Activated CD4-positive, alpha-beta T cell treated with anti-CD3 and anti-CD28 coated beads, Interleukin-2, amount 50 U/mL, for 48 hours (primary cell): ENCODE measurements at regions not wholly inside any gene's neighbourhood (a gene's known extent, or its start where the extent isn't known, plus 50 kb on each side); places are given as distances from the start of the nearest gene placed in this dataset.
"Not testable (repeated sequence)": the region's sequence is repeated elsewhere in the genome, so short reads cannot be mapped to it uniquely, and the experiment has no call there.

ENCODE experiments used
- DNase-seq, 2 experiments: peaks; one replicate each; pipeline ENCODE4 v3.0.0-alpha.2; 2020

- DNase-seq = no peak
These were observed 178.1 kb downstream of the POTEB3 start for GRCh38 chr15:21261965-21262850.

- DNase-seq = no peak
These were observed 178.8 kb downstream of the POTEB3 start for GRCh38 chr15:21261396-21261964.

GRCh38 chr15:21260966-21261395 lies 179.3 kb downstream of the POTEB3 start:
- DNase-seq = no peak

- DNase-seq = not testable (repeated sequence)
These were observed 181.7 kb downstream of the POTEB3 start for GRCh38 chr15:21258635-21259034.

- not testable (repeated sequence) for DNase-seq
These were observed 190.7 kb downstream of the POTEB3 start for GRCh38 chr15:21249508-21250019.
